ENCODE measurements at regions not wholly inside any gene's neighbourhood (a gene's known extent, or its start where the extent isn't known, plus 50 kb on each side); places are given as distances from the start of the nearest gene placed in this dataset.
"Not testable (repeated sequence)": the region's sequence is repeated elsewhere in the genome, so short reads cannot be mapped to it uniquely, and the experiment has no call there.

DNA sequence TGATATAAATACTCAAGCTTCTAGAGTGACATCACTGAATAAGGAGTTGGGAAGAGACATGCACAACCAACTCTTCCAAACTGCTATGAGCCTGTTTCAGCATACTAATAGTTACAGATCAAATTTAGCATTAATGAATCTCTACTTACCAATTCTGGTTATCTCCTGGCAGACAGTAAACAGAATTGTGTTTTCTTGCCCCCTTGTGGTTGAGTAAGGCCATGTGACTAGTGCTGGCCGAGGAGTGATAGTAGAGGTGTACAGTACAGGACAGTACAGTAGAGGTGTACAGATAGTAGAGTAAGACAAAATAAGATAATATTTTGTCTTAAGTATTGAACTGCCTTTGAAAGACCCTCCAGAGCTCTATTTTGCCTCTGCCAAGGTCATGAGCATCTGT is 681.4 kb downstream of the GABRG1 start:
- no peak overlapping the region for H3K27ac ChIP-seq
- TF ChIP-seq, protein P1, sequence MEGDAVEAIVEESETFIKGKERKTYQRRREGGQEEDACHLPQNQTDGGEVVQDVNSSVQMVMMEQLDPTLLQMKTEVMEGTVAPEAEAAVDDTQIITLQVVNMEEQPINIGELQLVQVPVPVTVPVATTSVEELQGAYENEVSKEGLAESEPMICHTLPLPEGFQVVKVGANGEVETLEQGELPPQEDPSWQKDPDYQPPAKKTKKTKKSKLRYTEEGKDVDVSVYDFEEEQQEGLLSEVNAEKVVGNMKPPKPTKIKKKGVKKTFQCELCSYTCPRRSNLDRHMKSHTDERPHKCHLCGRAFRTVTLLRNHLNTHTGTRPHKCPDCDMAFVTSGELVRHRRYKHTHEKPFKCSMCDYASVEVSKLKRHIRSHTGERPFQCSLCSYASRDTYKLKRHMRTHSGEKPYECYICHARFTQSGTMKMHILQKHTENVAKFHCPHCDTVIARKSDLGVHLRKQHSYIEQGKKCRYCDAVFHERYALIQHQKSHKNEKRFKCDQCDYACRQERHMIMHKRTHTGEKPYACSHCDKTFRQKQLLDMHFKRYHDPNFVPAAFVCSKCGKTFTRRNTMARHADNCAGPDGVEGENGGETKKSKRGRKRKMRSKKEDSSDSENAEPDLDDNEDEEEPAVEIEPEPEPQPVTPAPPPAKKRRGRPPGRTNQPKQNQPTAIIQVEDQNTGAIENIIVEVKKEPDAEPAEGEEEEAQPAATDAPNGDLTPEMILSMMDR (conservative IDR thresholded peaks at IDR 0.05): peak; percentile 90

DNA sequence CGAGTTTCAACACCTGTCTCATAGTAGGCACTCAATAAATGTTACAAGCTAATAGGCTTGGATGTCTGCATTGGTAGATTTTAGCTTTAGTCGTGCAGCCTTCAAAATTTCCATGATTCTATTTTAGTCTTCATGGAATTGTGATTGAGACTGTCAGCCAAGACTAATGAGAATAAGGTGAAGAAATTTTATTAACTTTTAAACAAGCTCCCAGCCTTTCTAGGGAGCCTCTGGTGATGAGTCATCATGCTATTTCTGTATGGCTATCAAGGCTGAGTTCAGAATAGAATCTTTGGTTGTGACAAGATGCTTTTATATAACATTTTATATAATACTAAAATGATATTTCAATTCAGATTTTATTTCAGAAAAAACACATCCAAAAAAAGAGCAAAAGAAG is 685.8 kb downstream of the GABRG1 start:
- no peak overlapping the region for H3K27ac ChIP-seq
- TF ChIP-seq, protein P1 (conservative IDR thresholded peaks at IDR 0.05): no peak

DNA sequence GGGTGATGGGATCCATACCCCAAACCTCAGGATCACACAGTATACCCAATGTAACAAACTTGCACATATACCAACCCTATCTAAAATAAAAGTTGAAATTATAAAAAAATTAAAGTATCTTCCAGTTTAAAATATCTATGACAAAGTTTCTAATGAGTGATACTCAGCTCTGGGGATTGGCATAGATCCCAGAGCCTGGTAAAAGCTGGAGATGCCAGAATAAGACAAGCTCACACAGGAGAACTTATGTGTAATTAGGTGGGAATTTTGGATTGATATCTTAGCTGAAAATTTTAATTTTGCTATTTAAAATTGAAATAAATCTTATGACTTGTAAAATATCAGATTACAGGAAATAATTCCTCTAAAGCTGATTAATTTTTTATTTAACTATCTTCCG is 686.5 kb downstream of the GABRG1 start:
- H3K27ac ChIP-seq: no peak overlapping the region
- TF ChIP-seq, protein P1 (conservative IDR thresholded peaks at IDR 0.05): no peak

DNA sequence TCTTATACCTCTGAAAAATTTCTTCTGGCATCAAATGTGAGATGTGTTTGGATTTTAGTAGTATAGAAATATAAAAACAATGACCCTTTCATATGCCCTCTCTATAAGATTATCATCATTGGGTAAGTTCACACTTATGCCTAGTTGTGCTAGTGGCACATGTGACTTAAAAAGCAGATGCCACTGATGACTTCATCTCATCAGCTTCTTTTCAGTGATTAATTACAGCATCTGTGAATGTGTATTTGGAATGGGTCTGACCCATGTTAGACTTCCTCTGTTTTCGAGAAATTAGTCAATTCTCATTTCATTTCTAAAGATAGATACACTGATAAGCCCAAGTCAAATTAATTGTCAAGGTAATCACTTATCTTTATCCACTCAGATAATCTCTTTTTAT is 698.7 kb downstream of the GABRG1 start:
- no peak overlapping the region for H3K27ac ChIP-seq
- TF ChIP-seq, protein P1 (conservative IDR thresholded peaks at IDR 0.05): no peak

DNA sequence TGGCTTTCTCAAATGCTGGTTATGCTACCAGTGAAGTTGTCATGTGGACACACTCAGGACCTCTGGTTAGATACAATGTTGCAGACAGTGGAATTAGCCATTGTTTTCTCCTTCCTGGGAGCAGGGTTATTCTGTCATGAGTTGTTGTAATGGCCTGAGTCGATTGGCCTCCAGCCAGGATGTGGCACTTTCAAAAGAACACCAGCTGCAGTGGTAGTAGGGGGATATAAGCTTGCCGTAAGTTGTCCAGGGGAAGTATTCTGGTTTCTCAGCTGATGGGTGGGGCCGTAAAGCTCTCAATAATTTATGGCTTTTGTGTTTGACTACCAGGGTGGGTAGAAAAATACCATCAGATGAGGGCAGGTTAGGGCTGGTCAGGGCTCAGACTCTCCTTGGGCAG is 697.5 kb upstream of the GNPDA2 start:
- TF ChIP-seq, protein P1 (conservative IDR thresholded peaks at IDR 0.05): no peak
- H3K27ac ChIP-seq: no peak overlapping the region

DNA sequence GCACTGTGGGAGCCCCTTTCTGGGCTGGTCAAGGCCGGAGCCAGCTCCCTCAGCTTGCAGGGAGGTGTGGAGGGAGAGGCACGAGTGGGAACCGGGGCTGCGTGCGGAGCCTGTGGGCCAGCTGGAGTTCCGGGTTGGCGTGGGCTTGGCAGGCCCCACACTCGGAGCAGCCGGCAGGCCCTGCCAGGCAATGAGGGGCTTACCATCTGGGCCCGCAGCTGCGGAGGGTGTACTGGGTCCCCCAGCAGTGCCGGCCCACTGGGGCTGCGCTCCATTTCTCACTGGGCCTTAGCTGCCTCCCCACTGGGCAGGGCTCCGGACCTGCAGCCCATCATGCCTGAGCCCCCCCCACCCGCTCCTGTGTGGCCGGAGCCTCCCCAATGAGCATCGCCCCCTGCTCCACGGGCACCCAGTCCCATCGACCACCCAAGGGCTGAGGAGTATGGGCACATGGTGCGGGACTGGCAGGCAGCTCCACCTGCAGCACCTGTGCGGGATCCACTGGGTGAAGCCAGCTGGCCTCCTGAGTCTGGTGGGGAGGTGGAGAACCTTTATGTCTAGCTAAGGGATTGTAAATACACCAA is 693.8 kb upstream of the GNPDA2 start:
- not testable (repeated sequence) for H3K27ac ChIP-seq

DNA sequence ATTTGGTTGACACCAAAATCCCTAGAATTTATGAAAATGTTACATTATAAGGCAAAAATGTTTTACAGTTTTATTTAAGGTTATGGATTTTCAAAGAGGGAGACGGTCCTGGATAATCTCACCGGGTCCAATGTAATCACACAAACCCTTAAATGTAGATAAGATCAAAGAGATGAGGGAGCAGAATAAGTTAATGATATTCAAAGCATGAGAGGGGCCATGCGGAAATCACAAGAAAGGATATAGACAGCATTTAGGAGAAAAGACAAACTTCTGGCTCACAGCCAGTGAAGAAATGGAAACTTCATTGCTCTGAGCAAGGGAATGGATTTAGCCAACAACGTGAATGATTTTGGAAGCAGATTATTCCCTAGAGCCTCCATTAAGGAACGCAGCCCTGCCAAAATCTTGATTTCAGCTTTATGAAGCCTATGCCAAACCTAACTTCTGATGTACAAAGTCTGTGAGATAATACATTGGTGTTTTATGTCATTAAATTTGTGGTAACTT is 684.4 kb upstream of the GNPDA2 start:
- TF ChIP-seq, protein P1 (conservative IDR thresholded peaks at IDR 0.05): no peak
- H3K27ac ChIP-seq: no peak overlapping the region

DNA sequence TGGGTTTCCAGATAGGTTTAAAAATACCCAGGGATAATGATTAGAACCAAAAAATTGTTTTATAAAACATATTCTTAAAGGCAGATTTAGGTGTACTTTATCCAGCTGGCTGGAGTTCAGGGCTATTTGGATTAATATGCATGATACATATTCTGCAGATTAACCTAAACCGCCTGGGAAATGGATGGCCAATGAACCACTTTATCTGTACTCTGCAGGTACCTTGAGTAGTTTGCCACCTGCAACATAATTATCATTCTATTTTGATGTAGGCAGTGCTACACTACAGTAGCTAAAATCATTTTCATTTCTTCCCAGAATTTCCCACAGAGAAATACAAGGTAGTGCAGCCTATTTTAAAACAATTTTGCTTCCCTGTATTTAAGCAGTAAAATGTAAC is 683.2 kb upstream of the GNPDA2 start:
- TF ChIP-seq, protein P1 (conservative IDR thresholded peaks at IDR 0.05): no peak
- H3K27ac ChIP-seq: no peak overlapping the region

All from VCaP (cell line).